HG02852 (cell line): ENCODE measurements at regions not wholly inside any gene's neighbourhood (a gene's known extent, or its start where the extent isn't known, plus 50 kb on each side); places are given as distances from the start of the nearest gene placed in this dataset.
"Not testable (repeated sequence)": the region's sequence is repeated elsewhere in the genome, so short reads cannot be mapped to it uniquely, and the experiment has no call there.

ENCODE experiments used
- ATAC-seq: cut with Tn5 transposase; IDR thresholded peaks from one replicate; pipeline ENCODE4 v1.9.1; 2021; ENCODE audit warnings: mild to moderate bottlenecking, moderate library complexity; ENCODE audit not compliant: unreplicated experiment

DNA sequence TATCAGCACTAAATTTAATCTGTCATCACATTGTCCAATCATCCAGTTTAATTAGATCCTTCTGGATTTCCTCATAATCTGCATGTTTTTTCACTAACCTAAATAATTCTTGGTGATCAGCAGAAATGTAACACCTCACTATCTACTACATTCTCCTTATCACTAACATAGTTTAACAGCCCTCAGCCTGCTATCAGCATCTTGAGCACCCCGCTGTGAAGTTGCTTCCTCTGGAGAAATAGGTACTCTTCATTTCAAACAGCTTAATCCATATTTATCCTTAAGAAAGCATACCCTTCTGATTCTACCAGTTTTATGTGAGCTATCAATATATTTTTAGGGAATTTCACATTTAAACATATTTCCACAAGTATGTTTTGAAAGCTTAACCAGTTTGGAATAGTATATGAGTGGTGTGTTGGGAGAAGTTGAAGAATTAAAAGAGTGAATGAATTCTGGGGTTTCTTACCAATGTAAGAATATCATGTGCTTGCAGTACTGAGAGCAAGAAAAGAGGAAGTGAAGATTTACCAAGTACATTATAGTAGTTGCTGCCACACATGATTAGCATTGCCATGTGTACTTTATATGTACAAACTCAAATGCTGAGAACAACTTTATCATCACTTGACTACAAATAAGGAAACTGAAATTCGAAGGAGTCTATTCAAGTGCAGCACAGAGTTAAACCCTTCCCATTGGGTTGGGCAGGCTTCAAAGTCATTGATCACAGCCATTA, 771.1 kb upstream of the ADGRL4 start:
- ATAC-seq = peak; percentile 99

DNA sequence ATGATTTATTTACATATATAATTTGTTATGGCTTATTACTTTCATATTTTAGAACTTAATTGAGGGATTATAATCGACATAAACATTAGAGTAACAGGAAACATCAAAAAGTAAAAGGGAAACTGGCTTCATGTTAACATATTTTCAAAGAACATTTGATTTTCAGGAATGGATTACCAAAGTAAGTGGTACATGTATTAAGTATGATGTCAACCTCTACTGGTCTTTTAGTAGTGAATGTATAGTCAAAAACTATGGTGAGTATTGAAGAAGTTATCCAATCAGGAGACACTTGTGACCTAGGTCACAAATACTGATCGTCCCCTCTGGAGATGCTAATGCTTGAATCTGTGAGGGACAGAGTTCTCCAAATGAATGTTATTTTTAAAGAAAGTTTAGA, 768.9 kb upstream of the ADGRL4 start:
- ATAC-seq = no peak

DNA sequence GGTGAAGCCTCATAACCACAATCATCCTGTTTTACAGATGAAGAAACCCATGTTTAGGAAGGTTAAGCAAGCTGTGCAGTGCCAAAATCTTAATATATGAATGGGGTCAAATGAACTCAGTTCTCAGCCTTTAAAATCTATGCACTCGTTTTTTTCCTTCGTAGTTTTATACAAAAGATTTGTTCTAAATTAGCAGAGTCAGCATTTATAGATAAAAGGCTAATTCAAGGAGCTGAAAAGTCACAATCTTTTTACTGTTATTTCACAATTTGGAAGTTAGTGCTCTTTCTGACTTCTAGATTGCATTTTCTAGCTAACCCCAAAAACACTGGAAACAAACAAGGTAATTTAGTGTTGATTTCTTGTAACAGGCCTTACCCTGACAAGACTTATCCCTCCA, 766.9 kb upstream of the ADGRL4 start:
- ATAC-seq = no peak

DNA sequence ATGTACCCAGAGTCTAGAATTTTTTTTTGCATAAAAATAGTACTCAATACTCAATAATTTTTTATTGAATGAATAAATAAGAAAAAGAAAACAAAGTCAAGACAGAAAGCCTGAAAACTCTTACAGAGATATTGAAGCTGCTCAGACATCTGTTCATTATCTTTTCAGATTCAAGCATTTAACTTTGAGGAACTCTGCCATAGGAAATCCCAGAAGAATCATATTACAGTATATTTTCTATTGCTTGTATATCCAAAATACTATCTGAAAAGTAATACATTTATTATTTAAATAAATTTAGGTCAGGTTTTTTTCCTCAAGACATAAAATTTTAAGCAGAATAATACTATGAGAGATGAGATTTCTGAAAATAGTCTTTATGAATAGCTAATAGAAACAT, 755.9 kb upstream of the ADGRL4 start:
- no peak for ATAC-seq

DNA sequence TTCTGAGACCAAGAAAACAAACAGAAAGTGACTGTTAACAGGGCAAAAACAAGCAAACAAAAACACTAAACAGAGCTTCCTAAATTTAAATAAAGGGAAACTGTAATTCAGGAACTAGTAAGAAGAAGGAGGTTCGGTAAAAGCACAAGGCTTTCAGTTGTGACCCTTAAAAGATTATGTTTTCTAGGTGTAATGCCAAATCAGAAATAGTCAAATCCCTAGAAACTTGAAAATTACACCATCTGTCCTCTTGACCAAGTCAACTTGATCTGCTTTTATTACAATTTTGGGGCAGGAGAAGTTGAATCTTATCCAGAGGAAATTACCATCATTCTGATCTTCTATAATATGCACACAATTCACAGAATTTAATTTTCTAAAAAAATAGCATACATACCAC, 754.0 kb upstream of the ADGRL4 start:
- no peak for ATAC-seq

DNA sequence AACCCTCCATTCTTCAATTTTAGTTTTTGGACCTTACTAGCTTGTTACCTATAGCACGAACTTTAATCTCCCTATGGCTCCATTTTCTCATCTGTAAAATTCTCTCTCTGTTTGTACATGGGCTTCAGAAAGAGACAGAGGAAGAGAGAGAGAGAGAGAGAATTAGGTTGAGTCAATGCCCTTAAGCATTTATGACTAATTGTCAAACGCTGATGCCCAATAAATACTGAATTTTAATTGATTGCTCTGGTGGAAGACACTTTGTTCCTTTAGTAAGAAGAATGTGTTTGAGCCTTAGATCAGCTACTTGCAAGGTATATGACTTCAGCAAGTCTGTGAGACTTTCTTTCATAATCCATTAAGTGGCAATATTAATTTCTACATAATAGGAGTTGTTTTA, 743.1 kb upstream of the ADGRL4 start:
- ATAC-seq = no peak

DNA sequence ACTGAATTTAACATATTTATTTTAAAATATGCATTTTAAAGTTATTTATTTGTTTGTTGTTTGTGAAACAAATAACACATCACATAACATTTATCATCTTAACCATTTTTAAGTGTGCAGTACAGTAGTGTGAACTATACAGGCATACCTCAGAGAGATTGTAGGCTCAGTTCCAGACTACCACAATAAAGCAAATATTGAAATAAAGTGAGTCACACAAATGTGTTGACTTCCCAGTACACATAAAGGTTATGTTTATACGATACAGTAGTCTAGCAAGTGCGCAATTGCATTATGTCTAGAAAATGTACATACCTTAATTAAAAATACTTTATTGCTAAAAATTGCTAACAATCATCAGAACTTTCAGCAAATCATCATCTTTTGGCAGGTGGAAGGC, 739.4 kb upstream of the ADGRL4 start:
- no peak for ATAC-seq

DNA sequence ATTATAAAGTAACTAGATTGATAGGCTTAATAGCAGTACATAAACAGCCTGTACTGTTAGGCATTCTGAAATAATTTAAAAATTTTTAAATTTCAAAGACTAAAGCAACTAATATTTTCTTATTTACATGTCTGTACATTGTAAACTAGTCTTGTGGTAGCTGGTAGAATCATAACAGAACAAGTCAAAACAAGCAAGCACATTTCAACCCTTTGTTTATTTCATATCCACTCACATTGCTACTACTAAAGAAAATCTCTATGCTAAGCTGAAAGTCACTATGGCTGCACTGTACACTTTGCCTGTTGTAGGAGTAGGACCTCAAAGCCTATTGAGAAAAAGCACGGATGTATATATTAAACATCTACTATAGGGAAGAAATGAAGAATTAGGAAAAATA, 738.2 kb upstream of the ADGRL4 start:
- no peak for ATAC-seq

DNA sequence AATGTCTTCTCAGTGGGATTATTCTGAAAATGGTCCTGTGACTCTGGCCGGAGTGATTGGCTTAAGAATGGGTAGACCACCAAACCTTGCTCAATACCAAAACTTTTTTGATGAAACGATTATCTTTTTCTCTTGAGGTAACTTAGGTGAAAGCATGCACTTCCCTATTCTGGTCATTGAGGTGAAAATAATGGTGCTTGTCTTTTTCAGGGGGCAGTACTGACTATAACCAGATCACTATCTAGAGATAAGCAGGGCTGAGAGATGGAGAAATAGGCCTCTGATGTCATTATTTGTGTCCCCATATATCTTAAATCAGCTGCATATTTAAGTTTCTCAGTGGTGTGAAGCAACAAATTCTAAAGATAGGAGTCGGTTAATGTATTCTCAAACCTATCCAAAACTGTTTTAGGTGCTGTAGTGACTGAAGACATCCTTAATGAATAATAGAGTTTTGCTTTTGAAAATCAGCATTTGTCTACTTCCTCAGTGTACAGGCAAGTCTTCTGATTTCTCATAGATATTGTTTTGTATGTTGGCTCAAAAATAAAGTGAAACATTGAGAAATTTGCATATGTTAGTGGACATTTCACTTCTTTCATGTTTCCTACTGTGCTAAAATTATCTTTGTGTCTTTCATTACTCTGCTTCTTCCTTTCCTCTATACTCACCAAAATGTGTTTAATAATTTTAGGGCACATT, 735.3 kb upstream of the ADGRL4 start:
- peak; percentile 91 for ATAC-seq

DNA sequence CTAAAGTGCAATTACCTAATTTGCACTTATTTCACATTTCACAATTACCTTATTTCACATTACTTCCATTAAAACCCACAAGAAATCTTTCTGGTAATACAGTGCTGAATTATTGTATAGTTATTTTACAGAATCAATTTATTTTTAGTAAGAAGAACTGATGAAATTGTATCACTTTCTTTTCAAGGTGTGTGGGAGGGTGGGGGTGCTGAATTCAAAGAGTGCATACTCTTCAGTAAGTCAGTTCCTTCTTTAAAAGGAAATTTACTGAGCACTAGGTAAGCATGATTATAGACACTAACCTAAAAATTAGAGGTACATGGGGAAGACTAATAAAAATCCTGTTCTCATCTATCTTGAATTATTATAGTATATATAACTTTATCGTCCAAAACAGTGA, 731.6 kb upstream of the ADGRL4 start:
- ATAC-seq = no peak

DNA sequence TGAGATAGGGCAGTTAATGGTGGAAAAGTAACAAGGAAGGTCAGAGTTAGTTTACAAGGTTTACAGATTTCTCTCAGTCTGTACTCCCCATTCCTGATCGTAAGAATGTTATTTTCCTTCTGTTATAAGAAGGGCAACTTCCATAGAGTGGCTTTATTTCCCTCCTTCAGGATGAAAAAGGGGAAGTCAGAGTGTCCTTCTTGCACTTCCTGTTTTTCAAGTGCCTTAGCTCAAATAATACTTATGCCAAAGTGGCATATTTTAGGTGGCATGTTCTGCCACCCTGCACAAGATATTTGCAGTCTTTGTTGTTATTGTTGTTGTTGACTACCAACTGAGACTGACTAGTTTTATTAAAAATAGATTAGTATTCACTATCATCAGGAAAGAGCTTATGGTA, 730.7 kb upstream of the ADGRL4 start:
- ATAC-seq = no peak

DNA sequence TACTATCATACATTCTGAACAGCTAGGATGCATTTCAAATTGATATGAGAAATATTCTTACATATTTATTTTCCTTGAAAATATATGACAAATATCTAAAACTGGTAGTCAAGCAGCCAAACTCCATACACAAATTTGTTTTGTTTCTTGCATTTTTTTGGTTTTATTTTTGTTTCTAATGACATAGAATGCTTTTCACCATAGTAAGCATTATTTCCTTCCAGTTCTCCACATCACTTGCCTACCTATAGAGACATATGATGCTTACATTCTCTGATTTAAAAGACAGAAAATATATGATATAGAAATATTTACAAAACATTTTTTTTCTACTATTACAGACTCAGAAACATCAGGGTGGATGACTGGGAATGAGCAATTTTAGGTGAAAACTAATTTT, 726.4 kb upstream of the ADGRL4 start:
- ATAC-seq = no peak

DNA sequence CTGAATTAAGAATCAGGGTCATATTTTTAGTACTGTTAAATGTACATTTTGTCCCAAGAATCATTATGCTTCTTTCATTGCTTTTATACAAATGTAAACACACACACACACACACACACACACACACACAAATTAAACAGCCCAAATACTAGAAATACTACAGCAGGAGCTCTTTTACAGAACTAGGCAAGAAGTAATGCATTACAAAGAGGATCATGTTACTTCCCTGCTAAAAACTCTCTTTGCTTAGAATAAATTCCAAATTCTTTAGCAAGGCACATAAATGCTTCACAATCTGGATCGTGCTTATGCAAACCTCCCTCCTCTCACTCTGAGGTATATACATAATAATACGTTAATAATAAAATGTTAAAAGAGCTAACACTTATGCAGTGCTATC, 720.4 kb upstream of the ADGRL4 start:
- ATAC-seq = no peak

DNA sequence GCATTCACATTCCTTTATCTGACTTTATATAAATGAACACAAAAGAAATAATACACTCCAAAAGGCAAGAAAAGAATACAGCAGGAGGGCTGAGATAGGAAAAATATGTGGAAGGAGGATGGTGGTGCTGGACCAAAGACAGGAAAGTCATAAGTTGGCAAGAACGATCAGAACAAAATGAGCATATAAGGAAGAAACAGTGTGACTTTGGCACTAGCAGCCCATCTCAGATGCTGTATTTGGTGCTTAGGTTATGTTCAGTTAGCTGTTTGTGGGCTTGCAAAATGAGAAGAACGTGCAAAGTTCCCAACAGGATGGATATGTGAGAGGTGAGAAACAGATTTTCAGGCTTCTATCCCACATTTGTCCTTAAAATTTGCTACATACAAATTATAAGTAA, 719.8 kb upstream of the ADGRL4 start:
- ATAC-seq = no peak

DNA sequence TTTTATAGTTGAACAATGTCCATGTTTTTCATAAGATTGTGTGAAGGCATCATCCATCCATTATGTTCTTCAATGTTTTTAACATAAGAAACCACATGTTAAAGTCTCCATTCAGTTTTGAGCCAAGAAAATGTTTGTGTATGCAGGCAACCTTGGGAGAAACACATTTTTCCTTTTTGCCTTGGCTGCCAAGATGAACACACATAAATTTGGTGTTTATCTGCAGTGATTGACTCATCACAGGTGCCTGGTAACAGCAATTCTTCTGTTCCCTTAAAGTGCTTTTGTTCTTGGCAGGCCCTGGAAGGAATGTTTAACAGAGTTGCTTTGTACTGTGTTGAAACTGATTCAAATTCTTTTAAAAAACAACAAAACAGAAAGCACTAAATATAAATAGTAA, 709.9 kb upstream of the ADGRL4 start:
- ATAC-seq = no peak

DNA sequence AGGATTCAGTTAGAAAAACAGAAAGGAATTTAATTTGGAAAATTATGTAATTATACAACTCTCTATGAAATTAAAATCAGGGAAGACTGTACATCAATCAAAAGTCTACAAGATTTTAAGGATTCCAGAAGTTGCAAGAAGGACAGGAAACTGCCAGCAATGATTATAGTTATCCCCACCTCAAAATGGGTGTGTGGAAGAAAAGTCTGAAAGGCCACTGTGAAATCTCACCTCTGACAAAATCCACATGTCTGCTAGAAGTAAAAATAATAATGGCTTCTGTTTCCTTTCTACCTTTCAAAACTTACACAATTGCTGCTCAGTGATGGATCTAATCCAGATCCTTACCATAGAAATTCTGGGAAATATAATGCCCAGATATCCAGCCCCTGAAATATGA, 708.1 kb upstream of the ADGRL4 start:
- ATAC-seq = no peak

DNA sequence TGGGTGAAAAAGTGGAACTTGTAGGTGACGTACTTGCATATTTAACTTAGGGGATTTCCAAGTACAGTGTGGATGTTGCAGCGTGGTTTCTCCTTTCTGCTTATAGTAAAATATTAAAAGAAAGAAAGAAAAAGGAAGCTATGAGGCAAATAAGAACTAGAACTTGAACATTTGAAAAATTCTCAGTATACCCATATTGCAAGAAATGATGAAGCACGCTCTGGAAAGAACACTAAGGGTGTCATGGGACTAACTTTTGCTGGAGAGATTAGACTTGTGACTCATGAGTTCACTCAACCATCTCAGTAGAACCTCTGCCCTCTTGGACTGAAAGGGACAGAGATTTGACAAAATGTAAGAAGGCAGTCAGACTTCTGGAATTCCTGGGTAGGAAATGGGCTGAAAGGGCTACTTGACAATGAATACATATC, 704.5 kb upstream of the ADGRL4 start:
- peak; percentile 90 for ATAC-seq

DNA sequence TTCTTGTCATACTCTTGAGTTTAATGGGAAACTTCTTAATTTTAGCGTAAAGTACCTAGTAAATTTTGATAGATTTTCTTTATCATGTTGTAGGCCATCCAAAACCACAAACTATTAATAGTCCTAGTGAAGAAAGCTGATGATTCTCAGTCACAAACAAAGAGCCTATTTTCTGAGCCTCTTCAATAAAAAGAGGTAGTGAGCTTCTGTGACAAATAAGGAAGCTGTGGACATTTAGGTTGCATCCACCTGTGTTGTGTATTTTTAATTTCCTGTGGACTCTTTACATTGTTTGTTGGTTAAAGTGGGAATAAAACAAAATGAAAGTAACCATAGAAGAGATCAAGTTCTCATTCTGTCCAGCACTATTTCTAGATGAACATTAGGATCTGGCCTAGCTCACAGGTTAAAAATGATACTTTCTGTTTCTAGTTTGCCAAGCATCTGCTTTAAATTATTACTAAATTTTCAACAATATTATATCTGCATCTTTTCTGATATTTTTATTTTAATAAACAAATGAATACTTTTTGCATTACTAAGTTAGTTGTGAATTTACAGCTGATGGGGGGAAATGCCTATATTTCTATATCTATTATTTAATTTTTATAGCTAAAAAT, 702.2 kb upstream of the ADGRL4 start:
- no peak for ATAC-seq

DNA sequence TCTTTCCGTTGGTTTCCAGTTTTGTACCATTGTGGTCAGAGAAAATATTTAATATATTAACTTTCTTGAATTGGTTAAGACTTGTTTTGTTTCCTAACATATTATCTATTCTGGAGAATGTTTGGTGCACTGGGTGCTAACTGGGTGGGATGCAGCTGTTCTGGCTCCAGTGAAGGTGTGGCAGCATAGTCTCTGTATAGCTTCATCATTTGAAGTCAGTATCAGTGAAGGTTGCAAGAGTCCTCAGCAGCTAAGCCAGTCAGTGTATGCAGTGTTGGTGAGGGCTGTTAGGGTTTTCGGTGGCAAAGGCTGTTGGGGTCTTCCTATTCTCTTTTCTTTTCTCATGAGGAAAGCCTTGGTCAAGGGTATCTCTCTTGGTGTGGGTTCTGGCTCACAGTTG, 698.7 kb upstream of the ADGRL4 start:
- ATAC-seq = no peak

DNA sequence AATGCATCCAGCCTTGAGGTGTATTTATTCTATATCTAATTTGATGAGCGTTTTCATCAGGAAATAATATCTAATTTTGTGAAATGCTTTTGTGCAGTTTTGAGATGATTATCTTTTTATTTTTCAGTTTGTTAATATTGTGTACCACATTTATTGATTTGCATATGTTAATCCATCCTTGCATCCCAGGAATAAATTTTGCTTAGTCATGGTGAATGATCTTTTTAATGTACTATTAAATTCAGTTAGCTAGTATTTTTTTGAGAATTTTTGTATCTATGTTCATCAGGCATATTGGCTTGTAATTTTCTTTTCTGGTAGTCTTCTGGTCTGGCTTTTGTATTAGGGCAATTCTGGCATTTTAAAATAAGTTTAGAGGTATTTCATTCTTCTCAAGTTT, 697.5 kb upstream of the ADGRL4 start:
- no peak for ATAC-seq

DNA sequence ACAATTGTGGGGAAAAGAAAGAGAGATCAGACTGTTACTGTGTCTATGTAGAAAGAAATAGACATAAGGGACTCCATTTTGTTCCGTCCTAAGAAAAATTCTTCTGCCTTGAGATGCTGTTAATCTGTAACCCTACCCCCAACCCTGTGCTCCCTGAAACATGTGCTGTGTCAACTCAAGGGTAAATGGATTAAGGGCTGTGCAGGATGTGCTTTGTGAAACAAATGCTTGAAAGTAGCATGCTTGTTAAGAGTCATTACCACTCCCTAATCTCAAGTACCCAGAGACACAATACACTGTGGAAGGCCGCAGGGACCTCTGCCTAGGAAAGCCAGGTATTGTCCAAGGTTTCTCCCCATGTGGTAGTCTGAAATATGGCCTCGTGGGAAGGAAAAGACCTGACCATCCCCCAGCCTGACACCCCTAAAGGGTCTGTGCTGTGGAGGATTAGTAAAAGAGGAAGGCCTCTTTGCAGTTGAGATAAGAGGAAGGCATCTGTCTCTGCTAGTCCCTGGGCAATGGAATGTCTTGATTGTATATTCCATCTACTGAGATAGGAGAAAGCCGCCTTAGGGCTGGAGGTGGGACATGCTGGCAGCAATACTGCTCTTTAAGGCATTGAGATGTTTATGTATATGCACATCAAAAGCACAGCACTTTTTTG, 695.9 kb upstream of the ADGRL4 start:
- ATAC-seq = not testable (repeated sequence)

DNA sequence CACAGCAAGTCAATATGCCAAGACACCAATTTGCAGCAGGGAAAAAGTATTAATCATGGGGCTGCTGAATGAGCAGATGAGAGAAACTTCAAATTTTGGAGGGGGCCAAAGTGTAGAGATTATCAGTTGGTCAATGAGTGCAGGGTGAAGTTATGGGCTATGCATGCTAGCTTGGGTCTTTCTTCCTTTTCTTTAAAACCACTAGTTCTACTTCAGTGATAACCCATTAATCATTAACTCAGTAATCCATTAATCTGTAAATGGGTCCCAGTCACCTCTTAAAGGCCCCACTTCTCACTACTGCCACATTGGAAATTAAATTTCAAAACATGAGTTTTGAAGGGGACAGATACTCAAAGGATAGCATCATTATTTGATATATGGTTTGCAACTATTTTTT, 688.6 kb upstream of the ADGRL4 start:
- peak; percentile 84 for ATAC-seq
